ENCODE measurements at regions not wholly inside any gene's neighbourhood (a gene's known extent, or its start where the extent isn't known, plus 50 kb on each side); places are given as distances from the start of the nearest gene placed in this dataset.

DNA sequence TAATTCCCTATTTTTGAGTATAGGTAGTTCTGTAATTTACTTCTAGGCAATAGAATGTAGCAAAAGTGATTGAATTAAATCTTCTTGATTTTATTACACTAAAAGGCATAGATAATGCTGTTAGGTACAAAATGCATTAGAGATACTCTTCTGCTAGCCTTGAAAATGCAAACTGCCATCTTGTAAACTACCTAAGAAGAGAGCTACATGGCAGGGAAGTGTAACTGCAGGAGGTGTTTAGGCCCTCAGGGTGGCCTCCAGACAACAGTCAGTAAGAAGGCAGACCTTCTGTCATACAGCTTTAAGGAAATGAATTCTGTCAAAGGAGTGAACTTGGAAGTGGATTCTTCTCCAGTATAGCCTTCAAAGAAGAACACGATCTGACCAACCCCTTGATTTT lies 1396.8 kb upstream of the SLC39A10 start:
- intact Hi-C loops (cut with DNase I), result no loop called here

DNA sequence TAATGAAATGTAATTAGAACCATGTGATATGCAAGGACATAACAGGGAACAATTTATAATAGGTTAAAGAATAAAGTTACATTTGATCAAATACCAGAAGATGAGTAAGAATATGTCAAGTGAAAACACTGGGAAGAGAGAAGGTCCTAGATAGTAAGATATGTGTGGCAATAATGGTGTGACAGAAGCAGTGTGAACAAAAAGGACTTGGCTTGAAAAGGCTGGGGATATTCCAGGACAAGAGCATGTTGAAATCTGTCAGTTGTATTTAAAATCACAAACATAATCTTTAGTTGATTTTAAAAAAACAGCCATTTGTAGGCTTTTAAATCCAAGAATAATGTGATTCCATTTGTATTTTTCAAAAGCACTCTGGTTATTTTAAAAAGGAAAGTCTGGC lies 1399.9 kb upstream of the SLC39A10 start:
- H3K4me1 ChIP-seq, result no peaks in the 10 kb centered on the region
- DNase-seq, result no peak
- H3K36me3 ChIP-seq, result no peaks in the 10 kb centered on the region
- no peak overlapping the region for H3K4me3 ChIP-seq (replicated peaks in 1 of 3)
- H3K27me3 ChIP-seq, result no peaks in the 10 kb centered on the region
- no peak overlapping the region for H3K27ac ChIP-seq
- no peaks in the 10 kb centered on the region for H3K9me3 ChIP-seq
- intact Hi-C loops (cut with DNase I), result no loop called here
- TF ChIP-seq CTCF (IDR thresholded peaks at IDR 0.05), result no peak
- TF ChIP-seq POLR2A (IDR thresholded peaks at IDR 0.05), result no peak

More for the DNA sequence above, 1396.8 kb upstream of the SLC39A10 start:
- Histone ChIP-seq H3K27ac (no peak overlapping the region), H3K27me3 (no peaks in the 10 kb centered on the region), H3K4me3 (replicated peaks in 1 of 3) (no peak overlapping the region), H3K4me1 (no peaks in the 10 kb centered on the region), H3K9me3 (no peaks in the 10 kb centered on the region), H3K36me3 (no peaks in the 10 kb centered on the region)
- 79% methylated on average over 1 of the region's 1 CpG for WGBS, 2 donors
- TF ChIP-seq POLR2A (IDR thresholded peaks at IDR 0.05), result no peak
- TF ChIP-seq CTCF (IDR thresholded peaks at IDR 0.05), result no peak
- no peak for DNase-seq

GRCh38 chr2:194253528-194254259 lies 1403.3 kb upstream of the SLC39A10 start:
- WGBS, 2 donors, result 87 to 95% methylated on average over 3 to 6 of the region's 7 CpGs
- Histone ChIP-seq H3K27me3 (no peaks in the 10 kb centered on the region), H3K36me3 (no peaks in the 10 kb centered on the region), H3K4me3 (replicated peaks in 1 of 3) (no peak overlapping the region), H3K9me3 (no peaks in the 10 kb centered on the region), H3K4me1 (no peaks in the 10 kb centered on the region), H3K27ac (no peak overlapping the region)
- no peak for DNase-seq
- intact Hi-C loops (cut with DNase I), result no loop called here
- TF ChIP-seq CTCF (IDR thresholded peaks at IDR 0.05) (no peak), POLR2A (IDR thresholded peaks at IDR 0.05) (no peak)

DNA sequence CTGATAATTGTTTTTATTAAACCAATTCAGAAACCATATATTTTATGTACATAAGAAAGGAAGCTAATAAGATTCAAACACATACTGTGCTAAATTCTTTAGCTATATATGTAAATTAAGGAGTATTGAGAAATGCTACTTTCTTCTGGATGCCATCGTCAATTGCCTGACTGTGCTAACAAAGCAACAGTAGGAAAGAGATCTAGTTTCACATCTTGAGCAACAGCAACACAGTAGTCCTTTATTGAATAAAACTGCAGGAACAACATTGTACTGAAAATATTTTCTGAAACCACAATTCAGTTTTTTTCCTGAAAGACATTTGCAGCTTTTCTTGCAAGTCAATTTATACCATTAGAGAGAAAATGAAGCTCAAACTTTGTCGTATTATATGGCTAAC lies 1404.9 kb upstream of the SLC39A10 start:
- no peak overlapping the region for H3K4me3 ChIP-seq (replicated peaks in 1 of 3)
- no peaks in the 10 kb centered on the region for H3K9me3 ChIP-seq
- no peaks in the 10 kb centered on the region for H3K27me3 ChIP-seq
- H3K36me3 ChIP-seq, result no peaks in the 10 kb centered on the region
- no peak overlapping the region for H3K27ac ChIP-seq
- no peak for DNase-seq
- 81 to 85% methylated on average over 2 of the region's 2 CpGs for WGBS, 2 donors
- intact Hi-C loops (cut with DNase I), result no loop called here
- TF ChIP-seq CTCF (IDR thresholded peaks at IDR 0.05) (no peak), POLR2A (IDR thresholded peaks at IDR 0.05) (no peak)
- no peaks in the 10 kb centered on the region for H3K4me1 ChIP-seq

DNA sequence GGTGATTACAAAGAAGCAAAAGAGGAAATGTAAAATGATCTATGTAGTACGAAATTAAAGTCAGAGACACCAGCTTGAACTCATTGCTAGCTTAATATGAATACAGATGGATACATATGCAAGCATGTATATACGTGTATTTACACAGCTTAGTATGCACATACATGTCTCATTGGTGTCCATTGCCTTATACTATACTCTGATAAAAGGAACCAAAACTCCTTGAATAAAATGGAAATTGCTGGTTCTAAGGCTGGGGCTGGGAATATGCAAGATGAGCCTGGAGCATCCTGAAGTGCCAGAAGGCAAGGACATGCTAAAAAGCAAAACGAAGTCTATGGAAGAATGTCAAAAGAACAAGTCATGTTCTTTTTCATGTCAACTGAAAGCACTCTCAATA lies 1424.4 kb upstream of the SLC39A10 start:
- Histone ChIP-seq H3K27me3 (no peaks in the 10 kb centered on the region), H3K27ac (no peak overlapping the region), H3K9me3 (no peaks in the 10 kb centered on the region), H3K36me3 (no peaks in the 10 kb centered on the region), H3K4me1 (no peaks in the 10 kb centered on the region), H3K4me3 (replicated peaks in 1 of 3) (no peak overlapping the region)
- DNase-seq, result no peak
- intact Hi-C loops (cut with DNase I), result no loop called here
- no peak for TF ChIP-seq CTCF (IDR thresholded peaks at IDR 0.05)
- TF ChIP-seq POLR2A (IDR thresholded peaks at IDR 0.05), result no peak
- 51 to 58% methylated on average over 3 of the region's 3 CpGs for WGBS, 2 donors
